NOMO-1 treated with dmso at 0.1 percent for 144 hours (cell line): ENCODE measurements at regions not wholly inside any gene's neighbourhood (a gene's known extent, or its start where the extent isn't known, plus 50 kb on each side); places are given as distances from the start of the nearest gene placed in this dataset.
"Not testable (repeated sequence)": the region's sequence is repeated elsewhere in the genome, so short reads cannot be mapped to it uniquely, and the experiment has no call there.

Experiments used
- DNase-seq: peaks from one replicate; lab custom pipeline; 2025; ENCODE audit not compliant: unreplicated experiment; lab: John Stamatoyannopoulos, UW

GRCh38 chr21:21996891-21997290, 998.7 kb downstream of the NCAM2 start:
- DNase-seq = no peak

- DNase-seq = no peak
These were observed 999.5 kb downstream of the NCAM2 start for GRCh38 chr21:21997390-21998333.

GRCh38 chr21:22019766-22020165, 1021.6 kb downstream of the NCAM2 start:
- DNase-seq = no peak

GRCh38 chr21:22020221-22020620, 1022.0 kb downstream of the NCAM2 start:
- DNase-seq = no peak

- DNase-seq = not testable (repeated sequence)
These were observed 1025.7 kb downstream of the NCAM2 start for GRCh38 chr21:22023896-22024295.

GRCh38 chr21:22044431-22044830, 1046.2 kb downstream of the NCAM2 start:
- DNase-seq = no peak

GRCh38 chr21:22046576-22046975, 1048.4 kb downstream of the NCAM2 start:
- no peak for DNase-seq

GRCh38 chr21:22056904-22057303, 1058.7 kb downstream of the NCAM2 start:
- DNase-seq = no peak

GRCh38 chr21:22062472-22063139, 1064.4 kb downstream of the NCAM2 start:
- DNase-seq = no peak

GRCh38 chr21:22063140-22063539, 1064.9 kb downstream of the NCAM2 start:
- no peak for DNase-seq

- DNase-seq = no peak
These were observed 1078.3 kb downstream of the NCAM2 start for GRCh38 chr21:22076471-22076870.

- no peak for DNase-seq
These were observed 1085.7 kb downstream of the NCAM2 start for GRCh38 chr21:22083899-22084298.

- no peak for DNase-seq
These were observed 1098.1 kb downstream of the NCAM2 start for GRCh38 chr21:22096314-22096713.

GRCh38 chr21:22106720-22107410, 1108.7 kb downstream of the NCAM2 start:
- no peak for DNase-seq

- no peak for DNase-seq
These were observed 1117.5 kb downstream of the NCAM2 start for GRCh38 chr21:22115746-22116145.

- no peak for DNase-seq
These were observed 1122.5 kb downstream of the NCAM2 start for GRCh38 chr21:22120616-22121266.

GRCh38 chr21:22125581-22125980, 1127.4 kb downstream of the NCAM2 start:
- no peak for DNase-seq

GRCh38 chr21:22128671-22129070, 1130.5 kb downstream of the NCAM2 start:
- no peak for DNase-seq

- no peak for DNase-seq
These were observed 1134.3 kb downstream of the NCAM2 start for GRCh38 chr21:22132358-22133071.

- no peak for DNase-seq
These were observed 1138.5 kb downstream of the NCAM2 start for GRCh38 chr21:22136740-22137139.
